ENCODE measurements at regions not wholly inside any gene's neighbourhood (a gene's known extent, or its start where the extent isn't known, plus 50 kb on each side); places are given as distances from the start of the nearest gene placed in this dataset.

DNA sequence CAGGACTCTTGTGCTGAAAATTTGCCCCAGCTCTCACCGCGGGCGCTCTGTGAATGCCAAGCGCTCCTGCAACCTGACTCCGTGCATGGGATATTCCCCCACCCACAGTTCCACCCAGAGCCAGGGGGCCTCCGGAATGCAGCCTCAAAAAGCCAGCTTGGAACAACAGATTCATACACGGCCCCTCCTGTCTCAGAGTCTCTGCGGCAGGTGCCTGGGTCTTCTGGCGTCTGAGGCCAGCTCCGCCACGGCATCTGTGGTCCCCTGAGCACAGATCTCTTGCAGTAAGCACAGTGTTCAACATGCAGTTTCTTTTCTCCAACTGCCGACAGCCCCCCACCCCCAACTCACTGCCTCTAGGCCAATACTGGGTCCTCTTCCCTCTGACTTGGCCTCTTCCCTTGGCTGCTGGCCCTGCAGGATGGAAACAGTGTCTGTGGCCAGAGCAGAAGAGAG lies 355.7 kb upstream of the IRX2 start:
- H3K4me3 ChIP-seq (replicated peaks in 1 of 2; ENCODE audit: low read depth in 1 of 2, low read length in 2 of 2): no peak overlapping the region
- no TSS peak for BruUV-seq (replicated peaks)

DNA sequence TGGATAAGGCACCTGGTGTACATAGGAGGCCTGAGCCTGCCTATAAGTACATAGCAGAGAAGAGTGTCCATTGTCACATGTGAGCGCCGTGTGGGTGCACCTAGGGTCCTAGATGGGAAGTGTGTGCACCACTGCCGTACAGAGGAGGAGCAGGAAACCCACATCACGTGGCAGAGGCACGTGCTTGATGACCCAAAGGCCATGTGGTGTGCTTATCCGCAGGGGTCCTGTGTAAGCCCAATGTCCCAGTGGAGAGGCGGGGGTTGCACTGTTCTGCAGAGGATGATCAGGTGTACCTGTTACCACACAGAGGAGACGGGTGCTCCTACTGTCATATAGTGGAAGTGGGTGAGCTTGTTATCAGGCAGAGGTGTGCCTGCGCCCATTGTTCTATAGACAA lies 354.1 kb upstream of the IRX2 start:
- CTCF ChIA-PET: no interaction called here
- H3K4me1 ChIP-seq (ENCODE audit: control insufficient read depth in 1 of 2, insufficient read depth in 2 of 2, low read length in 2 of 2): no peaks in the 10 kb centered on the region
- no peak for ATAC-seq
- no peaks in the 10 kb centered on the region for H3K9me2 ChIP-seq (ENCODE audit: insufficient read depth)
- H3K27ac ChIP-seq (ENCODE audit: low read depth, low read length): no peak overlapping the region
- RAD21 ChIA-PET (ENCODE audit: low non-redundant PET in 1 of 2, low total read pairs in 2 of 2, uncharacterized antibody in 2 of 2, unreplicated experiment in 2 of 2): no interaction called here
- intact Hi-C loops (cut with micrococcal nuclease): no loop called here
- no peak overlapping the region for H3K4me2 ChIP-seq (ENCODE audit: low read length)
- H3K9ac ChIP-seq (ENCODE audit: low read length): no peak overlapping the region
- H2AFZ ChIP-seq (ENCODE audit: low read depth, low read length, poor library complexity, severe bottlenecking): no peak overlapping the region
- H3K9me3 ChIP-seq (ENCODE audit: control insufficient read depth in 1 of 2, insufficient read depth in 1 of 2, low read depth in 1 of 2, low read length in 2 of 2): peaks cover 3 to 18% of the 10 kb centered on the region in 2 experiments; a peak in 2 of 4 replicates
- no peaks in the 10 kb centered on the region for H3K79me2 ChIP-seq (ENCODE audit: insufficient read depth, low read length)
- no peak for DNase-seq (ENCODE audit: low read depth, low spot score)
- TF ChIP-seq SP1 (IDR thresholded peaks at IDR 0.05; ENCODE audit: low read depth) (no peak), YY1 (IDR thresholded peaks at IDR 0.05; ENCODE audit: extremely low read depth, insufficient replicate concordance, low read depth, low read length) (no peak), POLR2AphosphoS5 (IDR thresholded peaks at IDR 0.05; ENCODE audit: low read depth, low read length) (no peak), POLR2A (IDR thresholded peaks at IDR 0.05; ENCODE audit: borderline replicate concordance, extremely low read depth, insufficient read depth, insufficient read length) (no peak)
- TF ChIP-seq, protein P1, sequence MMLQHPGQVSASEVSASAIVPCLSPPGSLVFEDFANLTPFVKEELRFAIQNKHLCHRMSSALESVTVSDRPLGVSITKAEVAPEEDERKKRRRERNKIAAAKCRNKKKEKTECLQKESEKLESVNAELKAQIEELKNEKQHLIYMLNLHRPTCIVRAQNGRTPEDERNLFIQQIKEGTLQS (IDR thresholded peaks at IDR 0.05): no peak
- no TSS peak for BruUV-seq (replicated peaks)
- no peaks in the 10 kb centered on the region for H3K36me3 ChIP-seq (ENCODE audit: control insufficient read depth in 1 of 2, insufficient read depth in 2 of 2, low read length in 2 of 2)
- no peaks in the 10 kb centered on the region for H3K27me3 ChIP-seq (ENCODE audit: insufficient read depth, low read length)
- POLR2A ChIA-PET: no interaction called here
- H3K4me3 ChIP-seq (replicated peaks in 1 of 2; ENCODE audit: low read depth in 1 of 2, low read length in 2 of 2): no peak overlapping the region
- no peaks in the 10 kb centered on the region for H4K20me1 ChIP-seq (ENCODE audit: insufficient read depth)

More for the DNA sequence above, 355.7 kb upstream of the IRX2 start:
- Histone ChIP-seq H2AFZ (ENCODE audit: low read depth, low read length, poor library complexity, severe bottlenecking) (no peak overlapping the region), H3K27ac (ENCODE audit: low read depth, low read length) (no peak overlapping the region), H3K9me3 (ENCODE audit: control insufficient read depth in 1 of 2, insufficient read depth in 1 of 2, low read depth in 1 of 2, low read length in 2 of 2) (peaks cover 3 to 19% of the 10 kb centered on the region in 2 experiments; a peak in 2 of 4 replicates), H3K79me2 (ENCODE audit: insufficient read depth, low read length) (no peaks in the 10 kb centered on the region), H3K9me2 (ENCODE audit: insufficient read depth) (no peaks in the 10 kb centered on the region), H3K9ac (ENCODE audit: low read length) (no peak overlapping the region), H3K27me3 (ENCODE audit: insufficient read depth, low read length) (no peaks in the 10 kb centered on the region), H3K36me3 (ENCODE audit: control insufficient read depth in 1 of 2, insufficient read depth in 2 of 2, low read length in 2 of 2) (no peaks in the 10 kb centered on the region), H3K4me1 (ENCODE audit: control insufficient read depth in 1 of 2, insufficient read depth in 2 of 2, low read length in 2 of 2) (no peaks in the 10 kb centered on the region), H4K20me1 (ENCODE audit: insufficient read depth) (no peaks in the 10 kb centered on the region), H3K4me2 (ENCODE audit: low read length) (no peak overlapping the region)
- no peak for DNase-seq (ENCODE audit: low read depth, low spot score)
- ChIA-PET CTCF (no interaction called here), RAD21 (ENCODE audit: low non-redundant PET in 1 of 2, low total read pairs in 2 of 2, uncharacterized antibody in 2 of 2, unreplicated experiment in 2 of 2) (no interaction called here), POLR2A (no interaction called here)
- TF ChIP-seq JUND (IDR thresholded peaks at IDR 0.05): no peak
- no peak for TF ChIP-seq POLR2AphosphoS5 (IDR thresholded peaks at IDR 0.05; ENCODE audit: low read depth, low read length)
- TF ChIP-seq POLR2A (IDR thresholded peaks at IDR 0.05; ENCODE audit: borderline replicate concordance, extremely low read depth, insufficient read depth, insufficient read length): no peak
- no peak for TF ChIP-seq FOSL1 (IDR thresholded peaks at IDR 0.05; ENCODE audit: low read depth)
- no peak for TF ChIP-seq CEBPB (IDR thresholded peaks at IDR 0.05; ENCODE audit: low read depth)
- TF ChIP-seq, protein P2, sequence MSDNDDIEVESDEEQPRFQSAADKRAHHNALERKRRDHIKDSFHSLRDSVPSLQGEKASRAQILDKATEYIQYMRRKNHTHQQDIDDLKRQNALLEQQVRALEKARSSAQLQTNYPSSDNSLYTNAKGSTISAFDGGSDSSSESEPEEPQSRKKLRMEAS (IDR thresholded peaks at IDR 0.05): no peak
- TF ChIP-seq EGR1 (IDR thresholded peaks at IDR 0.05; ENCODE audit: low read depth): no peak
- TF ChIP-seq, protein P3, sequence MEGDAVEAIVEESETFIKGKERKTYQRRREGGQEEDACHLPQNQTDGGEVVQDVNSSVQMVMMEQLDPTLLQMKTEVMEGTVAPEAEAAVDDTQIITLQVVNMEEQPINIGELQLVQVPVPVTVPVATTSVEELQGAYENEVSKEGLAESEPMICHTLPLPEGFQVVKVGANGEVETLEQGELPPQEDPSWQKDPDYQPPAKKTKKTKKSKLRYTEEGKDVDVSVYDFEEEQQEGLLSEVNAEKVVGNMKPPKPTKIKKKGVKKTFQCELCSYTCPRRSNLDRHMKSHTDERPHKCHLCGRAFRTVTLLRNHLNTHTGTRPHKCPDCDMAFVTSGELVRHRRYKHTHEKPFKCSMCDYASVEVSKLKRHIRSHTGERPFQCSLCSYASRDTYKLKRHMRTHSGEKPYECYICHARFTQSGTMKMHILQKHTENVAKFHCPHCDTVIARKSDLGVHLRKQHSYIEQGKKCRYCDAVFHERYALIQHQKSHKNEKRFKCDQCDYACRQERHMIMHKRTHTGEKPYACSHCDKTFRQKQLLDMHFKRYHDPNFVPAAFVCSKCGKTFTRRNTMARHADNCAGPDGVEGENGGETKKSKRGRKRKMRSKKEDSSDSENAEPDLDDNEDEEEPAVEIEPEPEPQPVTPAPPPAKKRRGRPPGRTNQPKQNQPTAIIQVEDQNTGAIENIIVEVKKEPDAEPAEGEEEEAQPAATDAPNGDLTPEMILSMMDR (IDR thresholded peaks at IDR 0.05 in 2 of 3, conservative IDR thresholded peaks at IDR 0.05 in 1 of 3; ENCODE audit: borderline replicate concordance in 1 of 3, insufficient read depth in 1 of 3, low read depth in 2 of 3, low read length in 2 of 3): no peak
- intact Hi-C loops (cut with micrococcal nuclease): no loop called here
- no peak for ATAC-seq
